HG03064 (cell line): ENCODE measurements at regions not wholly inside any gene's neighbourhood (a gene's known extent, or its start where the extent isn't known, plus 50 kb on each side); places are given as distances from the start of the nearest gene placed in this dataset.

Source experiments
- ATAC-seq: cut with Tn5 transposase; IDR thresholded peaks from one replicate; pipeline ENCODE4 v1.9.1; 2021; ENCODE audit warnings: low read depth; ENCODE audit not compliant: unreplicated experiment

- ATAC-seq = no peak
These were observed 274.5 kb upstream of the ID2 start for GRCh38 chr2:8407332-8407731.

DNA sequence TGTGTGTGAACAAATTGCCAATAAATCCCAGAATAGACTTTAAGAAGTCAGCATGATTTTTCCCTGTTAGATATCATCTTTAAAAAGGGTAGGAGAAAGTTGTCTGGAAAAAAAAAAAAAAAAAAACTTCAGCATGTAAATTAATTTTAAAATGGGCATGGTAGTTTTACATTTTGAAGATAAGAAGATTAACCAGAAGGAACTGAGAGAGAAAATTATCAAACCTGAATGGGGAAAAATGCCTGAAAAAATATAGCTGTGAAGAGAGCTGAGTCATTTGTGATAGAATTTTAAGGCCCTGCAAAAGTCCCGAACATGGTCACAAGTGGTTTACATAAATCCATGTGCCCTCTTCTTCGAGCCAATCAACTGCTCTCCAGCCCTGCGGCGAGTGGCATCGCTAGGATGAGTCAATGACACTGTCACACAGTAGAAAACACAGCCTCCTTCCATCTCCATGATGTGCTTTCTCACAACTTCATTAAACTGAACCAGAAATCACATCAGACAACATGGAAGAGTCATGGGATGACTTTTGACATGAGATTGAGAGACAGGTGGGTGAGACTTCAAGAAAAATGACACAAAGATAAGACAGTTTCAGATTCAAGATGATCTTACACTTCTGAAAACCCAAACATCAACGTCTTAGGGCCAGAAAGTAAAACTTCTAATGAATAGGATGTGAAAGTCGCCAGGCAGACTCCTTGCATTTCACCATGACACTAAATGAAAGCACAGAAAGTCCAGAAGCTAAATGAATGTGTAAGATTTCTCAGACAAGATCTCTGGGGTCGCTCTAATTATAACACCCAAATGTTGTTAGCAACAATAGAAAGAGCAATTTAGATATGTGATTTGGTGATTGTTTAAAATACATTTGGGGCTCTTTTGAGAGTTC lies 273.0 kb upstream of the ID2 start:
- peak; percentile 88 for ATAC-seq

DNA sequence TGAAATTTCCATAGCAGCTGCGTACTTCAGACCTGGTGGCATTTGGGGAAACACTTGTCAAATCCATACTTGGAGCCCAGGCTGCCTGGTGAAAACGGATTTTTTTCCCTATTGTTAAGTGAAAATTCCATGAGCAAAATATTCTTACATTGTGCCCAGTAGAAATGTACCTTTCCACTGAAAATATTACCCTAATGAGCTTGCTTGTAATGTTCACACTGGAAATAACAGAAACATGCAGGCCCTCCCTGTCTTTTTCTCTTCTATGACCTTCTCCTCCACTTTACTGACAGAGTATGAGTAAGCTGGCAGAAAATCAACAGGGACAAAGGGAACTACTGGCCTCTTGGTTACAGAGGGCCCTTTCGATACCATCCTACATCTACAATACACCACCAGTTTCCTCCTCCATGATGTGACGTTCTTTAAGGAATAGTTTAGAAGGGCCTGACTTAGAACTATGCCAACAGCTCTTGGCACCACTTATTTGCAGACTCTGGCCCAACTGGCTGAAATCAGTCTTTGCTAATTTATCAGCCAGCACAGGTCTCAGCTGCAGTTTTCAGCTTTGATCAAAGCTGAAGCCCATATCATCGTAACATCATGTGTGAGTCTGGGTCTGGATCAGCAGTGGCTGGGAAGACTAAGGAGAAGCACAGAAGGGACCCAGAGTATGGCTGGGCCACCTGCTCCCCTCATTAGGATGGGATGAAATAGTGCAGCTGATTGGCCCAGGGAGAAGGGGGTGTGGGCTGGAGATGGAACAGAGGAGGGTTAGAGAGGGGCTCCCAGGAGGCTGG lies 272.2 kb upstream of the ID2 start:
- ATAC-seq = no peak

GRCh38 chr2:8412082-8412481 lies 269.8 kb upstream of the ID2 start:
- ATAC-seq = no peak

GRCh38 chr2:8412586-8412985 lies 269.3 kb upstream of the ID2 start:
- no peak for ATAC-seq

GRCh38 chr2:8413589-8414135 lies 268.2 kb upstream of the ID2 start:
- ATAC-seq = no peak

DNA sequence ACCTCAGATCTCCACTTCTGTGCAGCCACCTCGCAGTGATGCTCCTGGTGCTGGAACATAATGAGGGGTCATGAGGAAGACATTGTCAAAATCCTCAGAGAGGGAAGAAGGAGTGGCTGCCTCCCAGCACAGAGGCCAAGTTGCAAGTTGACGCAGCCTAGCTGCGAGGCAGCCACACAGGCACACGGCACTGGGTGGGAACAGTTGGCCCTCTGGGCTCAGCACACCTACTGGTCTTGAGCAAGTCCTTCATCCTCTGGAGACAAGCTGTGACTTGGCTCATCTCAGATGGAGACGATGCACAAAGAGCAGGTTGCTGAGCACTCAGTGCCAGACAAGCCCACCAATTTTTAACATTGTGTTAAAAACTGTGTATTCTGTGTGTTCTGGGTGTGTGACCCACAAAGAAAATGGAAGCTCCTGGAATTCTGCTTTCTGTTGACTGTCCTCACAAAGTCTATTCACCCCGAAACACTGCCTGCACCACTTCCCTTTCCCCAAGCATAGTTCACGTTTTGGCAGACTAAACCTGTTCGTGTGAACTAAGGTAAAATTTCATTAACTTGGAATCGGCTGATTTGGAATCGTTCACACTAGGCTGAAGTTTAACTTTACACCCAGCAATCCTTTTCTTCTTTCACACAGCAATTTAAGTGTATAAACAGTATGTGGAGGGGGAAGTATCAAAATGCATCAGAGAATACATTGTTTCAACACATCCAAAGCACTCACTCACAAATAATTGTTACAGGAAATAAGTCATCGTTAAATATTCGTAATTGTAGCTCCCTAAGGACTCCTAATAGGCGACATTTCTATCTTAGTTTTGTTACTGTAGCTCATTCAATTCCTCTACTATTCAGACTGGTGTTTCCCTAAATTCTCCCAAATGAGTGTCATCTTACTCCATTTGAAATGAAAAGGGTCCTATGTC lies 266.6 kb upstream of the ID2 start:
- ATAC-seq = no peak

- ATAC-seq = no peak
These were observed 265.8 kb upstream of the ID2 start for GRCh38 chr2:8416001-8416571.

DNA sequence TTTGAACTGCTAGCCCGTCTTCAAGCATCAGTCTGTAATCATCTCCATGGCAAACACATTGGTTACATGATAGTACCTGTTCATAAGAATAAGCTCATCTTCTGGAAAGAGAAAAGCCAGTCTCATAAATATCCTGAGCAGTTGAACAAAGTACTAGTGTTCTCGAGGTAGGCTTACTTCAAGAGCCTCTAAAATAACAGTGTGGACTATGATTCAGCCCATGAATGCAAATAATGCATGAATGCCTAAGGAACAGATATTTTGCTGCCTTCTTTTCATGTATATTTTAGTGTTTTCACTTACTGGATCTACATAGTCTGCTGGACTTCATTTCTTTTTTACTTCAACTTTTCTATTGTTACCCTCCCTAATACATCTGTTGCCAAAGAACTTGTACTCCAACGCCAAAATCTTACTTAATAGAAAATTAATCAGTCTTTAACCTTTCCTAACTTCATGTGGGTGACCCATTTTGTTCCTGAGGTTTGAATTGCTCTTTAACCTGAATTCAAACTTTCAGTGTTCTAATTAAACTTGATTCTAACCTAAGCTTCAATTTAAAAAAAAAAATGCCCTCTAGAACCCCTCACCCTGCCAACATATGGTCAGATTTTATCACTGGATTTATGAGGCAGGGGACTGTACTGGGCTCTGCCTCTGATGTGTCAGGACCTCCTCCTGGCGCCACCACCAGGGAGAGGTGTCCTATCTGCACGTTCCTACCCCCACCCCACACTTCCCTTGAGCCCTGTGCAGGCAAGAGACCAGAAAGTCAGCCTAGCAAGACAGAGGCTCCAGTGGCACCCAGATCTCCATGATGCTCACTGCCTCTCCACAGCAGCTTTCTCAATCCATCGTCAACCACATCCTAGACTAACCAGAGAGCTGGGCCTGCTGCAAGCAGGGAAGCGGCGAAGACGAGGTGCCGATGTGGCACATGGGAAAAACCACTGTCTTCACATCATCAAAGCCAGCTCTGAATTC lies 264.7 kb upstream of the ID2 start:
- ATAC-seq = no peak

GRCh38 chr2:8418721-8419120 lies 263.1 kb upstream of the ID2 start:
- ATAC-seq = no peak

DNA sequence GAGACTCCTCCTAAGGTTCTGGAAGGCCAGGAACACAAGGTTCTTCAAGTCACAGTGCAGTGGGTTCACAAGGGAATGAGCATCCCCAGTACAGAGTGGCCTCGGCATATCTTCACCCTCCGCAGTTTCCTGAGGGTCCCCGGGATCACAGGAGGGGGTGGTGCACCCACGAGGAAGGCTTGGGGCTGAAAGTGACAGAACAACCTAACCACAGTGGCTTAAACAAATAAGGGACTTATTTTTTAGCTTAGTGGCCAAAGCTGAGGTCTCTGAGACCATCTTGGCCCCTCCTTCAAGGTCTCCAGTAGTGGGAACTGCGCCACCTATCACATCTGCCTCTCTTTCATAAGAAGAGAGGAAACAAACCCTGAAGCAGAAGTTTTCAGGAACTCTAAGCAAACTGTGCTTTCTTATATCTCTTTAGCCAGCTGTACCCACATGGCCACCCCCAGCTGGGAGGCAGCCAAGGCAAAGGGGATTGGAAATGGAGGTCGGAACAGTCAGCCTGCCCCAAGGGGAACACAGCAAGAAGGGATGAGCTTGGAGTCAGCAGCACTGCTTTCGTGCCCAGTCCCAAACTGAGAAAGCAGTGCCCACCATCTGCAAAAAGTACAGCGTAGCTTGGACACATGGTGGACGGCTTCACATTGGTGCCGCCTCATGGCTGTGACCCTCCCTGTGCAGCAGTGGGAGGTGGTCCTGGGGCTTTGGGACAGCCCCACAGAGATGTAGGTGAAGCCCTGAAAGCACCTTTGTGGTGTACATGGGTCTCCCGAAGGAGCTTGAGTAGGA lies 260.0 kb upstream of the ID2 start:
- peak; percentile 91 for ATAC-seq

DNA sequence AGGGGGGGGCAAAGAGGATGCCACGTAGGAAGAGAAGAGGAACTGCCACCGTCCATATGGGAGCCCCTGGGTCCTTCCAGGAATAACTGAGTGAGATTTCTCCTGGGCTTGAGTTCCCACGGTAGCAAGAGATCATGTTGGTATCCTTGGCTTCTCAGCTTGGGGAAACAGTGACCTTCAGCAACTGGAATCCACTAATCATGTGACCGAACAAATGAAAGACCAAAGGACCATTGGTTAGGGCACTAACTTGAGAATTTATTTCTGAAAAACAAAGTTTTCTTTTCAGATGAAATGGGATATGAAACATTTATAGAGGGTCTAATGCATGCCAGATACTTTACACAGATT lies 259.4 kb upstream of the ID2 start:
- ATAC-seq = no peak

- ATAC-seq = no peak
These were observed 256.6 kb upstream of the ID2 start for GRCh38 chr2:8424997-8425900.

- no peak for ATAC-seq
These were observed 255.3 kb upstream of the ID2 start for GRCh38 chr2:8426550-8426949.

DNA sequence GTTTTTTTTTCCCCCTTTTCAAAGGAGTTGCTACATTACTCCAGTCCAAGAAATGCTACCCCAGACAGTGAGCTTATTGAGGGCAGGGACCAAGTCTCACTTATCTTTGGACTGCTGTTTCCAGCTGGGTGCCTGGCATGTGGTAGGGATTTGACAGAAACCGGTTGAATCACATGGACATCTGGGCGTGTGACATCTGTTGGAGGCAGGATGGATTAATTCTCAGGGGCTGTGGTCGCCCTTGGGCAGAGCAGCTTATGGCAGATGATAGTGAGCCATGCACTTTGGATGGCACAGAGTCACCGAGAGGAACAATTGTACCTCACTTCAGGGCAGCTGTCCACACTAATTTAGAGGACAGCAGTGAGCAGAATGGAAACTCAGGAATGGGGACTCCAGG lies 254.6 kb upstream of the ID2 start:
- no peak for ATAC-seq

GRCh38 chr2:8430628-8431027 lies 251.2 kb upstream of the ID2 start:
- no peak for ATAC-seq

DNA sequence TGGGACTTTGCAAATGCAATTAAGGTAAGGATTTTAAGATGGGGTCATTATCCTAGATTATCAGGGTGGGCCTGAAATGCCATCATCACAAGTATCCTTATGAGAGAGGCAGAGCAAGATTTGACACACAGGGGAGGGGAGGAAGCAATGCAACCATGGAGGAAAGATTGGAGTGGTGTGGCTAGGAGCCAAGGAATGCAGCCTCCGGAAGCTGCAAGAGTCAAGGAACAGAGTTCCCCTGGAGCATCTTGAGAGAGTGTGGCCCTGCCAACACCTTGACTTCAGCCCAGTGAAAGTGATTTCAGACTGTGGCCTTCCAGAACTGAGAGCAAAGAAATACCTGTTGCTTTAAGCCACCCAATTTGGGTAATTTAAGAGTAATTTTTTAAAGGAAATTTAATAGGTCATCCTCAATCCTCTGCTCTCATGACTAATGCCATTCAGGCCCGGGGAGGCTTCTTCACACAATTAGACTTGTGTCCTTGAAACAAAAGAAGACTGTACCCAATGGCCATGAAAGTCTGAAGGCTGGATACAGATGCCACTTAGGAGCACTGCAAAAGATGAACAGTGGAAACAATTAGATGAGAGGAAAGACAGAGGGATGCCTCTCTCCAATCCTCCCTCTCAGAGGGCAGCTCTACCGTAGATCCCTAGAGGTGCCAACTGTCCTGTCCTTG lies 250.3 kb upstream of the ID2 start:
- ATAC-seq = no peak
